ENCODE measurements at regions not wholly inside any gene's neighbourhood (a gene's known extent, or its start where the extent isn't known, plus 50 kb on each side); places are given as distances from the start of the nearest gene placed in this dataset.

DNA sequence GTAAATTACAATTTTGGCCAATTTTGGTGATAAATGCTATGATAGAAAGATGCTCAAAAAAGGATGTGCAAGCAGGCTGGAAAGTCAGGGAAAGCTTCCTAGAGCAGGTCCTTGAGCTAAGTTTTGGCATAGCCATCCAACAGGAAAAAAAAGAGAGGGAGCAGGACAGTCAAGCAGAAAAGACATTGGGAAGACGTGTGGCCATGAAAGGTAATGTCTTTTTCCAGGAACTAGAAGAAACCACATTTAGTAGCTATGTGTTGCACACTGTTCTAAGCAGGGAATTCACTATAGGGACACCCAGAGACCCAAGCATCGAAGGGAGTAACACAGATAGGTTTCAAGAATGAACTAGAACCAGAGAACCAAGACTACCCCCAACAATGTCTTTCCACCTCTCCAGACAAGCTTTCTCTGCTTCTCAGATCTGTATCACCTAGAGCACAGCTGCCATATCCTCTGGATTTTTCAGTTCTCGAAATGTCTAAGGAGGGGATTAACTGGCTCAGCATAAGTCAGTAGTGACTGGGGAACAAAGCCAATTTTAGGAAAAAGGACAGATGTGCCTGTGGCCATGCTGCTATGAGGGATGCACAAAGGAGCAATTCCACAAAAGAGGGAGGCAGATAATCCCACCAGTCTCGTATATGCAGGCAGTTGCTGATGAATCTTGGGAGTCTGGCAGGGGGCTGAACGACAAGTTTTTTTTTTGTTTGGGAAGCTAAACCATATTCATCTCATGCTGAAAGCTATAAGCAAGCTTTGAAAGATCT is 97.1 kb upstream of the DAB1 start:
- TF ChIP-seq, protein P1, sequence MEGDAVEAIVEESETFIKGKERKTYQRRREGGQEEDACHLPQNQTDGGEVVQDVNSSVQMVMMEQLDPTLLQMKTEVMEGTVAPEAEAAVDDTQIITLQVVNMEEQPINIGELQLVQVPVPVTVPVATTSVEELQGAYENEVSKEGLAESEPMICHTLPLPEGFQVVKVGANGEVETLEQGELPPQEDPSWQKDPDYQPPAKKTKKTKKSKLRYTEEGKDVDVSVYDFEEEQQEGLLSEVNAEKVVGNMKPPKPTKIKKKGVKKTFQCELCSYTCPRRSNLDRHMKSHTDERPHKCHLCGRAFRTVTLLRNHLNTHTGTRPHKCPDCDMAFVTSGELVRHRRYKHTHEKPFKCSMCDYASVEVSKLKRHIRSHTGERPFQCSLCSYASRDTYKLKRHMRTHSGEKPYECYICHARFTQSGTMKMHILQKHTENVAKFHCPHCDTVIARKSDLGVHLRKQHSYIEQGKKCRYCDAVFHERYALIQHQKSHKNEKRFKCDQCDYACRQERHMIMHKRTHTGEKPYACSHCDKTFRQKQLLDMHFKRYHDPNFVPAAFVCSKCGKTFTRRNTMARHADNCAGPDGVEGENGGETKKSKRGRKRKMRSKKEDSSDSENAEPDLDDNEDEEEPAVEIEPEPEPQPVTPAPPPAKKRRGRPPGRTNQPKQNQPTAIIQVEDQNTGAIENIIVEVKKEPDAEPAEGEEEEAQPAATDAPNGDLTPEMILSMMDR (IDR thresholded peaks at IDR 0.05 in 4 of 5, conservative IDR thresholded peaks at IDR 0.05 in 1 of 5) = no peak
- no peak for TF ChIP-seq POLR2A (IDR thresholded peaks at IDR 0.05)
